HepG2 (cell line): ENCODE measurements at regions not wholly inside any gene's neighbourhood (a gene's known extent, or its start where the extent isn't known, plus 50 kb on each side); places are given as distances from the start of the nearest gene placed in this dataset.

Source experiments
- ATAC-seq: fragments of 200-7000 bp; cut with Tn5 transposase; 3 replicates; pipeline ENCODE4 v1.9.1; 2020; ENCODE audit warnings: mild to moderate bottlenecking, moderate library complexity
- BruUV-seq: library from RNA; stranded (reverse); fragments of 400-500 nt; replicated peaks from 2 replicates; lab custom pipeline; 2021; lab: Mats Ljungman, UMichigan
- CTCF ChIA-PET: fragments of 300-600 bp; formaldehyde crosslinking; extraction: SDS; loops from one replicate; lab custom pipeline; 2021; ENCODE audit warnings: low total read pairs, inconsistent platforms, low intra/inter-chr PET ratio; lab: Yijun Ruan, JAX
- POLR2A ChIA-PET: fragments of 350-600 bp; sonication (Branson Sonifier 250); formaldehyde crosslinking; loops from one replicate; lab custom pipeline; 2020; ENCODE audit warnings: antibody characterized with exemption, inconsistent platforms; lab: Yijun Ruan, JAX
- DNase-seq: peaks from one replicate; pipeline ENCODE4 v3.0.0-alpha.2; 2015; ENCODE audit warnings: low spot score
- FAIRE-seq: peaks from 3 replicates; lab custom pipeline; 2011; peaks lifted over from hg19 to GRCh38; lab: Jason Lieb, UNC
- H2AFZ ChIP-seq: one replicate; pipeline ENCODE4 v1.6.1; 2011; ENCODE audit warnings: low read length, inconsistent platforms
- H3K27ac ChIP-seq: fragments of 300-600 bp; 3 replicates; pipeline ENCODE4 v1.8.0; 2011; ENCODE audit warnings: mixed run types, mild to moderate bottlenecking, mixed read lengths, low read length, inconsistent platforms; ENCODE audit not compliant: insufficient read depth; ENCODE audit errors: extremely low read length
- H3K27me3 ChIP-seq, 2 experiments: fragments of 200-600 bp in 1 of 2; 2 replicates in 1 of 2; 3 replicates in 1 of 2; pipeline versions ENCODE4 v1.6.0 to v1.8.0; 2011; ENCODE audit warnings: low read length in 2 of 2, mild to moderate bottlenecking in 2 of 2, moderate library complexity in 2 of 2, inconsistent platforms in 1 of 2; ENCODE audit not compliant: insufficient read depth in 2 of 2, control insufficient read depth in 1 of 2
- H3K36me3 ChIP-seq, 2 experiments: fragments of 200-600 bp in 1 of 2; replicated peaks in 1 of 2; 2 replicates in 1 of 2; 3 replicates in 1 of 2; pipeline versions ENCODE4 v1.5.1 to v1.8.0; 2011; ENCODE audit warnings: low read length in 2 of 2, inconsistent platforms in 1 of 2; ENCODE audit not compliant: insufficient read depth in 2 of 2, control insufficient read depth in 1 of 2
- H3K4me1 ChIP-seq: 2 replicates; pipeline ENCODE4 v1.5.1; 2012; ENCODE audit warnings: low read length, inconsistent platforms; ENCODE audit not compliant: insufficient read depth
- H3K4me2 ChIP-seq: 2 replicates; pipeline ENCODE4 v1.6.0; 2011; ENCODE audit warnings: low read depth, low read length, inconsistent platforms
- H3K4me3 ChIP-seq, 3 experiments: fragments of 200-600 bp in 1 of 3; sonication (generic), shearing (Covaris generic) in 1 of 3; replicated peaks in 1 of 3; 2 replicates each; pipeline ENCODE4 v1.5.1; 2011 to 2016; ENCODE audit warnings: low read length in 3 of 3, inconsistent platforms in 2 of 3, low read depth in 2 of 3, mild to moderate bottlenecking in 2 of 3, control low read depth in 1 of 3, mixed read lengths in 1 of 3; ENCODE audit not compliant: insufficient read depth in 1 of 3
- H3K79me2 ChIP-seq: one replicate; pipeline ENCODE4 v1.6.1; 2011; ENCODE audit warnings: low read length, inconsistent platforms; ENCODE audit not compliant: insufficient read depth
- H3K9ac ChIP-seq: 2 replicates; pipeline ENCODE4 v1.6.0; 2011; ENCODE audit warnings: mild to moderate bottlenecking, low read depth, low read length, inconsistent platforms; ENCODE audit not compliant: insufficient read depth
- H3K9me3 ChIP-seq: 2 replicates; pipeline ENCODE4 v1.5.1; 2012; ENCODE audit warnings: mild to moderate bottlenecking, low read length
- H4K20me1 ChIP-seq: 2 replicates; pipeline ENCODE4 v1.6.0; 2011; ENCODE audit warnings: inconsistent platforms, mild to moderate bottlenecking, low read length, moderate library complexity; ENCODE audit not compliant: insufficient read depth
- ARID3A ChIP-seq: IDR thresholded peaks from 2 replicates; pipeline ENCODE4 v1.6.1; 2012; ENCODE audit warnings: low read depth, low read length, improper control_type of control experiment
- CSRNP1 ChIP-seq: sonication (generic); formaldehyde crosslinking; IDR thresholded peaks from 2 replicates; pipeline ENCODE4 v1.8.1; 2023; ENCODE audit warnings: mild to moderate bottlenecking, missing genetic modification reagents
- GLI4 ChIP-seq: sonication (generic); formaldehyde crosslinking; IDR thresholded peaks from 2 replicates; pipeline ENCODE4 v1.5.1; 2020; ENCODE audit warnings: missing genetic modification reagents, mild to moderate bottlenecking, moderate library complexity, borderline replicate concordance
- GLMP ChIP-seq: sonication (generic); formaldehyde crosslinking; IDR thresholded peaks from 2 replicates; pipeline ENCODE4 v1.9.0; 2021; ENCODE audit warnings: missing genetic modification reagents, mild to moderate bottlenecking, borderline replicate concordance
- HCFC1 ChIP-seq: fragments of 150-350 bp; IDR thresholded peaks from 2 replicates; pipeline ENCODE4 v1.6.1; 2014; ENCODE audit warnings: low read depth, low read length
- NFE2 ChIP-seq: sonication (generic); formaldehyde crosslinking; IDR thresholded peaks from 2 replicates; pipeline ENCODE4 v1.4.0; 2020; ENCODE audit warnings: missing genetic modification reagents
- ONECUT2 ChIP-seq: sonication (generic); formaldehyde crosslinking; IDR thresholded peaks from 2 replicates; pipeline ENCODE4 v1.4.0; 2020; ENCODE audit warnings: missing genetic modification reagents
- PCBP2 ChIP-seq: fragments of 200-400 bp; formaldehyde crosslinking; optimal IDR thresholded peaks from 2 replicates; pipeline ENCODE3; 2018; ENCODE audit warnings: low read length, low read depth; ENCODE audit not compliant: poor library complexity, severe bottlenecking
- PHF5A ChIP-seq: IDR thresholded peaks from one replicate; pipeline ENCODE4 v1.6.1; 2018; ENCODE audit warnings: low read depth, missing genetic modification reagents; ENCODE audit not compliant: unreplicated experiment
- WGBS: methylation state at CpG from one replicate; pipeline ENCODE4 v1.1.6; 2017; ENCODE audit warnings: low lambda C conversion rate; 5-methylcytosine and 5-hydroxymethylcytosine counted together
- in situ Hi-C: cut with HindIII; loops from 2 replicates; pipeline ENCODE4 v1.10.0; 2017; ENCODE audit warnings: low pct_unique_long_range_greater_than_20kb; ENCODE audit not compliant: extremely low pct_ligation_motif_present
- intact Hi-C: fragments of 100-400 bp; cut with micrococcal nuclease; formaldehyde crosslinking; loops from one replicate; pipeline ENCODE4 v1.10.0; 2022; ENCODE audit not compliant: unreplicated experiment

GRCh38 chr13:76160961-76161925 lies 525.1 kb downstream of the LMO7 start:
- H3K36me3 ChIP-seq = no peaks in the 10 kb centered on the region
- no peak for DNase-seq
- intact Hi-C loops (no loop called here), in situ Hi-C loops (no loop called here)
- H3K4me3 ChIP-seq = no peak overlapping the region
- H3K4me2 ChIP-seq = no peak overlapping the region
- no TSS peak for BruUV-seq
- H3K27me3 ChIP-seq = no peaks in the 10 kb centered on the region
- H2AFZ ChIP-seq = no peak overlapping the region
- H3K9ac ChIP-seq = no peak overlapping the region
- H4K20me1 ChIP-seq = no peaks in the 10 kb centered on the region
- no peaks in the 10 kb centered on the region for H3K9me3 ChIP-seq
- H3K79me2 ChIP-seq = no peaks in the 10 kb centered on the region
- ChIA-PET CTCF (no interaction called here), POLR2A (no interaction called here)
- no peak overlapping the region for H3K27ac ChIP-seq
- no peaks in the 10 kb centered on the region for H3K4me1 ChIP-seq
- no peak for FAIRE-seq
- 0% methylated on average over 2 of the region's 2 CpGs for WGBS
- ATAC-seq = no peak
- TF ChIP-seq GLMP (CRISPR knock-in tag) (no peak), ARID3A (no peak), PHF5A (CRISPR knock-in tag) (no peak), CSRNP1 (no peak), GLI4 (no peak), ONECUT2 (no peak), HCFC1 (no peak), NFE2 (no peak), PCBP2 (no peak)
